Muscle of arm (tissue), 1 donor: ENCODE measurements at regions not wholly inside any gene's neighbourhood (a gene's known extent, or its start where the extent isn't known, plus 50 kb on each side); places are given as distances from the start of the nearest gene placed in this dataset.
"Not testable (repeated sequence)": the region's sequence is repeated elsewhere in the genome, so short reads cannot be mapped to it uniquely, and the experiment has no call there.

Source experiments
- DNase-seq: peaks from one replicate; pipeline ENCODE4 v3.0.0-alpha.2; 2013

DNA sequence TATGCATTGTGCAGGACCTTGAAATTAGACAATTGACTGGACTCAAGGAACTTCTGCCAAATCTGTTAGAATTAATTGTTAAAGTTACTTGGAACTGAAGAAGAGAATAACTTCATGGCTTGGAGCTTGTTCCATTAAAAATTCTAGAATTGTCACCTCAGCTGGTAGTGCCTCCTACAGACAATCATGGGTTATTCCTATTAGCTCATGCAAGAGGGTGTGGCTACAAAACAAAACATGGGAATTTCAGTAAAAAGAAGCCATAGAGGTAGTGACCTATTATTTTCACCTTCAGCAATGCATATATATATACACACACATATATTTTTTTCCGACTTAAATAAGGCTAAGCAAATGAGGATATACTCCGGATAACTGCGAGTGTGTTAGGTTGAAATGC lies 181.9 kb upstream of the DTNA start:
- DNase-seq = no peak

DNA sequence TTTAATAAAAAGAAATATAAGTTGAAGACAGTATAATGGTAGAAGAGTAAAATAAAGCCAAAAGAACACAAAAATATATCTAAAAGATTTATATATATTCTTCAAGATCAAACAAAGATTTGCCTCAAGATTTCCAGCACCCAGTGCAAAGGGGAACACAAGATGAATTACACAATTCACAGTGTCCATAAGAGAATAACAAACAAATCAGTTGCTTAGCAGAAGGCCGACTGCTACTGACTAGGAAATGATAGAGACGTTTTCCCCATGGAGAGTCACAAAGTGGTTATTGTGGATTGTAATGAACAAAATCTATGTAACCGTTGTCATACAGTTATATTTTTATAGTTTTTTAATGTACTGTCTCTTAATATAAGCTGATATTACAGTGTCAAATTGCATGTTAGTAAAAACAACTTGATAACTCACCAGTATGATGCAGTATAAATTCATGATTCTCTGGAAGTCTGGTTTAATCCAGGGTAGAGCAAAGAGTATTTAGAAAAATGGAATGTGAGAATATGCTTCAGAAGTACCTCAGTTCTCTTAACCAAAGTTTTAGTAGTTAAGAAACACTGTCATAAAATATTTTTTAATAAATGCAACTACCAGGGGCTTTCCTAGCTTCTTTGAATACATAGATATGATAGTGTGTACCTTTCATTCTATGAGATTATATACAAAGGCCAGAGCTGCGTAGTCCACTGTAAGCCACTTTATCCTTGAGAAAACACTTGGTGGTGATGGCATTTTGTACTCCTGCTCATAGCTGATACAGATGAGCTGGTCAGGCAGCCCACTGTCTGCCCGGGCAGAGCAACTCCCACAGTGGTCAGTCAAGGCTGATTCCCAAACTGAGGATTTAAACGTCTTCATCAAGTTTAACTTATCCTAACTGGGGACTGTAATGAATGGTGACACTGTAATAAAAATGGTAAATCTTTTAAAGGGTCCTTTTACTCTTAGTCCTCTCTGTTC lies 180.5 kb upstream of the DTNA start:
- DNase-seq = no peak

- no peak for DNase-seq
Measured at GRCh38 chr18:34531110-34531509, 179.0 kb upstream of the DTNA start.

DNA sequence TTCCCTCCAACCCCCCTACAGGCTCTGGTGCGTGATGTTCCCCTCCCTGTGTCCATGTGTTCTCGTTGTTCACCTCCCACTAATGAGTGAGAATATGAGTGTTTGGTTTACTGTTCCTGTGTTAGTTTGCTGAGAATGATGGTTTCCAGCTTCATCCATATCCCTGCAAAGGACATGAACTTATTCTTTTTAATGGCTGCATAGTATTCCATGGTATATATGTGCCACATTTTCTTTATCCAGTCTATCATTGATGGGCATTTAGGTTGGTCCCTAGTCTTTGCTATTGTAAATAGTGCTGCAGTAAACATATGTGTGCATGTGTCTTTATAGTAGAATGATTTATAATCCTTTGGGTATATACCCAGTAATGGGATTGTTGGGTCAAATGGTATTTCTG lies 175.5 kb upstream of the DTNA start:
- DNase-seq = not testable (repeated sequence)

GRCh38 chr18:34540897-34541296 lies 169.2 kb upstream of the DTNA start:
- DNase-seq = no peak

- no peak for DNase-seq
Measured at GRCh38 chr18:34542625-34543024, 167.5 kb upstream of the DTNA start.

GRCh38 chr18:34543356-34543755 lies 166.7 kb upstream of the DTNA start:
- no peak for DNase-seq

- DNase-seq = no peak
Measured at GRCh38 chr18:34543945-34544344, 166.2 kb upstream of the DTNA start.

GRCh38 chr18:34544930-34545329 lies 165.2 kb upstream of the DTNA start:
- no peak for DNase-seq

DNA sequence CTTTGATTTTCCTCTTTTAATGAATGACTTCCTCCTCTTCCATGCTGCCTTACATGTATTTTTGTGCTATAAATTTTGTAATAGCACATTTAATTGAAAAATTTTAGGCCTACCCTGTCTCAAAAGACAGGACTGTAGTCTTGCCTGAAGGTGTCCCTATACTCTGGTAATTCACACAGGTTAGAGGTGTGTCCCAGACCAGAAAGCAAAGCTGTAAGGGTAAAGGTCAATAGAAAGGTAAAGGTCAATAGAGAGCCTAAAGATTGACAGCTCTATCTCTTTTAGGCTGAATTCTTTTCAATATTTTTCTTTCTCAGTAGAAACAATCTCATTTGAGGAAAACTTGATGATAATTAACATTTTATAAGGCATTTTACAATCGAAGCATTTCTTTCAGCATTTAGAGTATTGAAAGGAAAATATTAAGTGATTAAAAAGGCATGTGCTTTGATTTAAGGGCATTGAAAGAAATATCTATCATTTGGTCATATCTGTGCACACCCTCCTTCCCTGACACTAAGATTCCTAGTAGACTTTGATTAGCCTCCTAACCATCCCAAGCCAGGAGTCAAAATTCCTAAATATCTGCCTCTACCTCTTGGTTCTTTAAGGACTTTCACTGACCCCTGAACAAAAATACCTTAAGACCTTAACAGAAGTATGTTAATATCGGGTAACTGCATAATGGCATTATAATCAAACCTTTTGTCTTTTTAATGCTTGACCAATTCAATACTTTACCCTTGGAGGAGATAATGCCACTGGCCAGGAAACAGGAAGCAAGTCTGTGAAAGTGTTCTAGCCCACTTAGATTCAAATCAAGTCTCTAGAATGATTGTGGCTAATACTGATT lies 161.8 kb upstream of the DTNA start:
- no peak for DNase-seq

DNA sequence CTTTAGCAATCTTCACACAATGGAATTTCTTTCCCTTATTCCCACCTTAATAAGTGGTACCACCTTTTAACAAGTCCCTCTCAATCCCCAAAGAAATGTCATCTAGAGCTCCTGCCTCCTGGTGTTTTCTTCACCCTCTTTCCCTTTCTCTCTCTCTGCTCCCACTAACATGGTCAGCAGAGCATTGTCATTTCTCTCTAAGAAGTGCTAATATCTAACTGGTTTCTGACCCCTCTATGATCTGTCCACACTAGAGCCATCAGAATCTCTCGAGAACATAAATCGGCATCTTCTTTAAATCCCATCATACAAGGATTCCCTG lies 161.2 kb upstream of the DTNA start:
- no peak for DNase-seq

- DNase-seq = no peak
Measured at GRCh38 chr18:34549367-34549766, 160.7 kb upstream of the DTNA start.

GRCh38 chr18:34550156-34550555 lies 159.9 kb upstream of the DTNA start:
- no peak for DNase-seq

DNA sequence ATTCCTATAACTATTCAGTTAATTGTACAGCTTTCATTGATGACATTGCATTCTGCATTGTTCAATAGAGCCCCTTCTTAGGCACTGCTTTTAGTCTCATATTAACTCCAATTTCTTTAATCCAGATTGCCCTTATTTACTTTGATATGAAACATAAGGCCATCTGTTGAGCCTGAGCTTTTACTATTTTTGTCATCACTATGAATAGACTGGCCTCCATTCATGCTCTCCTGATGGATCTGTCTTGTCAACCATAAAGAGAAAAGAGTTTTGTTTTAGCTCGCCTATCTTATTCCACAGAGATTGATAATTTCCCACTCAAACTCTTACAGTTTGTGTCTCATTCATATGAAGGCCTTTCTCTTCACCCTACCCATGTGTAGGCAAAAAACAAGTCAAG lies 159.2 kb upstream of the DTNA start:
- no peak for DNase-seq

DNA sequence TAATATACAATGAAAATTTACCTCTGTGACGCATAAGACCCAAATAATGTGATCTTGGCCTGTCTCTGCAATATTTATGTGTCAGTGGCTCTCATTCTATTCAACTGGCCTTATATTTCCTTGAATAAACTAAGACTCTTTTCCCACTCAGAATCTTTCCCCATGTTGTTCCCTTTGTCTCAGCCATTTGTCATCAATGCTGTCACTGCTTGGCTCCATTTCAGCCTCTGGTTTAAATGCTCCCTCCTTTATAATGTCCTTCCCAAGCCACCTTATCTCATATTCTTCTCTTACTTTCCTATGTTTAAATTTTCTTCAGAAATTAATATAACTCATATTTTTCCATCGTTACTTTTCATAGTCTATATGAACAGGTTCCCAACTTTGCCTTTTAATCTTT lies 158.3 kb upstream of the DTNA start:
- no peak for DNase-seq

DNA sequence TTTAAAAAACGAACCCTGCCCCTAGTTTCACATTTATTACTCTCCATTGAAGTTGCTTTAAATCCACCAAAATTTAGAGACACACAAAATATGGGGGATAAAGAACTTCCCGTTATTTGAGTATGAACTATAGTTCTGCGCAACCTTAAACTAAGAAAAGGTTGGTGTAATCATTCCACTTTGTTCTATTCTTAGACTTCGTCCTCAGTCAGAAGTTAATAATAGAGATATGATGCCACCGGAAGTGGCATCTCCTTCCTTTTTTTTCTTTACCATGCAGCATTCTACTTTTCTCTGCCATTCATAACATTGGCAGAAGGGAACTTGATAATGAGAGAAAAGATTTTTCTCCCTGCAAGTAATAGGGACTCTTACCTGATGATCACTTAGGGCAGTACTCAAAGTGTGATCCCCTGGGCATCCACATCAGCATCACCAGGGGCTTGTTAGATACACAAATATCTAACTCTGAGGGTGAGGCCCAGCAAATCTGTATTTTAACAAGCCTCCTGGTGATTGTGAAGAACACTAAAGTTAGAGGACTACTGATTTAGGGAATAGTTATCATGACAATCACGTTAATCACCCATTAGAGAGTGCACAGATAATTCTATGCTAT lies 147.7 kb upstream of the DTNA start:
- DNase-seq = no peak

DNA sequence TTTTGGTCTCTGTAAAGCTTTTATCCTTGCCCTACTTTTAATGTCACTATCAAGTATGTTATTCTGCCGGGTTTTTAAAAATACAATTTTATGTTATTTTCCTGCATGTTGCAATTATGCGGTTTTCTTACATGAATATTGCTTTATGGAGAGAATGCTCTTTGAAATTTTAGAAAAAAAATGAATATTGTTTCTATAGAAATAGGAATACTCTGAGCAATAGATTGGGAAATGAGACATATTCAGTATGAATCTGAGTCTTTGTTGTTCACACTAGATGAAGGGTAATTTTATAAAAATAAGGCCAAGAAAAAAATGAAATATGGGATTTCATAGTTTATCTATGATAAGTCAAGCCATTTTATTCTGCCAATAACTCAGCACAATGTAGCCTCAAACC lies 142.2 kb upstream of the DTNA start:
- DNase-seq = no peak

DNA sequence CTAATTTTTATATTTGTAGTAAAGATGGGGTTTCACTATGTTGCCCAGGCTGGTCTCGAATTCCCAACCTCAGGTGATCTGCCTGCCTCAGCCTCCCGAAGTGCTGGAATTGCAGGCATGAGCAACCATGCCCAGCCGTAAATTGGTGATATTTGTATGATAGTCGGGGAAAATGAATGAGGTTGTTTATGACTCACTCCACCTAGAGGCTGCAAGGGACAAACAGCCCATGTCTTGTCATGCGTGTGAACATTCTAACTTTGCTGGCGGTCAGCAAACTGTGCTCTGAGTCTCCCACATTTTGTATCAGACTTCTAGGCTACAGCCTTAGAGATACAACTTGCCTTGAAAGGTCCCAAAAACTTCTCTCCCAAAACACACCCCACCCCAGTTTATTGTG lies 133.5 kb upstream of the DTNA start:
- no peak for DNase-seq

- DNase-seq = no peak
Measured at GRCh38 chr18:34583895-34584294, 126.2 kb upstream of the DTNA start.

GRCh38 chr18:34590503-34590902 lies 119.6 kb upstream of the DTNA start:
- no peak for DNase-seq

DNA sequence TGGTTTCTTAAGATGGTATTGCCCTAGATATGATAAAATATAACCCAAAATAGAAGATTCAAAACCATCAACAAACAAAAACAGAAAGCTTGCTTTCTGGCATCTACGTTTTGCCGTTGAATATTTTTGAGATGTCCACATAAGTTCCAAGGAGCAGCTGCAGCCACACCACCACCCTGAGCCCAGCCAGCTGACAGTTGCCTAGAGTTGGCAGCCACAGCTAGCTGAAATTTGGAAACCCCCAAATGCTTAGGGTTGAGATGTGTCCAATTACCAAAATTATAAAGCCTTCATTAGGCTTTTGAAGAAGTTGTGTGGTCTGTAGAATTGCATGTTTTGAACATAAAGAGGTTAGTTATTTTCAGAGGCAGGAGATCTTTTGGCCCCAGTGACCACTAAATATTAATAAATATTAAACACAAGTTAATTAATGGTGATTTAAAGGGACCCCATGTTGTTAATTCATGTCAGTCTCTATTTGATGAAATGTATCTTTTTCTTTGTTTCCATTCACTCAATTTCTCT lies 118.1 kb upstream of the DTNA start:
- peak; percentile 15 for DNase-seq

GRCh38 chr18:34592481-34592880 lies 117.6 kb upstream of the DTNA start:
- no peak for DNase-seq
